ENCODE measurements at regions not wholly inside any gene's neighbourhood (a gene's known extent, or its start where the extent isn't known, plus 50 kb on each side); places are given as distances from the start of the nearest gene placed in this dataset.

GRCh38 chr4:1466034-1466862 lies 60.0 kb upstream of the NKX1-1 start:
- TF ChIP-seq, protein P1, sequence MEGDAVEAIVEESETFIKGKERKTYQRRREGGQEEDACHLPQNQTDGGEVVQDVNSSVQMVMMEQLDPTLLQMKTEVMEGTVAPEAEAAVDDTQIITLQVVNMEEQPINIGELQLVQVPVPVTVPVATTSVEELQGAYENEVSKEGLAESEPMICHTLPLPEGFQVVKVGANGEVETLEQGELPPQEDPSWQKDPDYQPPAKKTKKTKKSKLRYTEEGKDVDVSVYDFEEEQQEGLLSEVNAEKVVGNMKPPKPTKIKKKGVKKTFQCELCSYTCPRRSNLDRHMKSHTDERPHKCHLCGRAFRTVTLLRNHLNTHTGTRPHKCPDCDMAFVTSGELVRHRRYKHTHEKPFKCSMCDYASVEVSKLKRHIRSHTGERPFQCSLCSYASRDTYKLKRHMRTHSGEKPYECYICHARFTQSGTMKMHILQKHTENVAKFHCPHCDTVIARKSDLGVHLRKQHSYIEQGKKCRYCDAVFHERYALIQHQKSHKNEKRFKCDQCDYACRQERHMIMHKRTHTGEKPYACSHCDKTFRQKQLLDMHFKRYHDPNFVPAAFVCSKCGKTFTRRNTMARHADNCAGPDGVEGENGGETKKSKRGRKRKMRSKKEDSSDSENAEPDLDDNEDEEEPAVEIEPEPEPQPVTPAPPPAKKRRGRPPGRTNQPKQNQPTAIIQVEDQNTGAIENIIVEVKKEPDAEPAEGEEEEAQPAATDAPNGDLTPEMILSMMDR (IDR thresholded peaks at IDR 0.05; ENCODE audit: insufficient read depth, missing control alignments) = no peak
- no peak for DNase-seq (ENCODE audit: insufficient read length, low spot score)
- no peak for FAIRE-seq

GRCh38 chr4:1465173-1466033 lies 59.2 kb upstream of the NKX1-1 start:
- TF ChIP-seq, protein P1 (IDR thresholded peaks at IDR 0.05; ENCODE audit: insufficient read depth, missing control alignments) = no peak
- FAIRE-seq (no peak), DNase-seq (ENCODE audit: insufficient read length, low spot score) (no peak)

DNA sequence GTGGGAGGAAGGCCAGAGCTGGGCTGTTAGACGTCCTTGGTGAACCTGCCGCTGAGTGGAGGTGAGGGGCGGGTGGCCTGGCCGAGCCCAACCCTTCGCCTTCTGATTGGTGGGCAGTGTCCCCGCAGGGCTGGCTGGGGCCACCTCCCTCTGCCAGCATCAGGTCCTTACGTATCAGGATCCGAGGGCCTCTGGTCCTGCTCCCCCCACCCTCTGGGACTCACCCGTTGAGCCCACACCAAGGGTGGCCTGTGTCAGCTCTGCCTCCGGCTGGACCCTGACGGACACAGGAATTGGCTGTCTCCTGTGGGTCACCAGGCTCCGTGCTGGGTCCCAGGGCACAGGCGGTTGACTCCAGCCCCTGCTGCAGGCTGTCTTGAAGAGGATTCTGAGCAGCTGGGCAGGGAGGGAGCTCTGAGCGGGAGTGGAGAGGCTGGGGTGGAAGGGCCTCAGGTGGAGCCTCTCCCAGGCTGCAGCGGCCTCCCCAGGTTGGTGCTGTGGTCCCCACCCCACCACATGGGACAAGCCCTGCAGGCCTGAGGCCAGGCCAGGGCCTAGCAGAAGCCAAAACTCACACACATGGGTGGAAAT lies 58.4 kb upstream of the NKX1-1 start:
- no peak for DNase-seq (ENCODE audit: insufficient read length, low spot score)
- TF ChIP-seq, protein P1 (IDR thresholded peaks at IDR 0.05; ENCODE audit: insufficient read depth, missing control alignments) = no peak
- FAIRE-seq = no peak

DNA sequence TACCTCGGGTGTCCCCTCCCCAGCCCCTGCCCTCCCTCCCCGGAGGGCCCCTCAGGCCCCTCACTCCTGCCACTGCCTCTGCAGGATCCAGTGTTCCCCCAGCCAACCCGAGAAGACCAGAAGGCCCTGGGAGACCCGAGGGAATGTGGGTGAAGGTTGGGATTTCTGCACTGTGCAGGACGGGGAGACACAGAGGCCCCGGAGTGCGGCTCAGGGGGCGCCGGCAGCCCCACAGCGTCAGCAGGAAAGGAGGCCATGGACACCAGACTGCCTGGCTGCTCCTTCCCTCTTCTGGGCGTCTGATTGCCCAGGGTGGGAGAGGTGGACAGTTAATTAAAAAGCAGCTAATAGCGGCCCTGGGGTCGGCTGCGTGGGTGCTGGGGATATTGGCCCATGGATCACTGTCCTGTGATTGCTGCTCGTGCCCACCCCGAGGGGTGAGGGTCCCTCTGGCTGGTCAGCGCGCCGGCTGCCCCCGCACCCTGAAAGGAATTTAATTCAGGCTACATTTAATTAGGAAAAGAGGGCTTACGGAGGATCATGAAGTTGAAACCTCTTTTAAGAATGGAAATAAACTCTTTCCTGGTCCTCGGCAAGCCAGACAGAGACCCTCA lies 57.8 kb upstream of the NKX1-1 start:
- no peak for FAIRE-seq
- TF ChIP-seq, protein P1 (IDR thresholded peaks at IDR 0.05; ENCODE audit: insufficient read depth, missing control alignments) = no peak

DNA sequence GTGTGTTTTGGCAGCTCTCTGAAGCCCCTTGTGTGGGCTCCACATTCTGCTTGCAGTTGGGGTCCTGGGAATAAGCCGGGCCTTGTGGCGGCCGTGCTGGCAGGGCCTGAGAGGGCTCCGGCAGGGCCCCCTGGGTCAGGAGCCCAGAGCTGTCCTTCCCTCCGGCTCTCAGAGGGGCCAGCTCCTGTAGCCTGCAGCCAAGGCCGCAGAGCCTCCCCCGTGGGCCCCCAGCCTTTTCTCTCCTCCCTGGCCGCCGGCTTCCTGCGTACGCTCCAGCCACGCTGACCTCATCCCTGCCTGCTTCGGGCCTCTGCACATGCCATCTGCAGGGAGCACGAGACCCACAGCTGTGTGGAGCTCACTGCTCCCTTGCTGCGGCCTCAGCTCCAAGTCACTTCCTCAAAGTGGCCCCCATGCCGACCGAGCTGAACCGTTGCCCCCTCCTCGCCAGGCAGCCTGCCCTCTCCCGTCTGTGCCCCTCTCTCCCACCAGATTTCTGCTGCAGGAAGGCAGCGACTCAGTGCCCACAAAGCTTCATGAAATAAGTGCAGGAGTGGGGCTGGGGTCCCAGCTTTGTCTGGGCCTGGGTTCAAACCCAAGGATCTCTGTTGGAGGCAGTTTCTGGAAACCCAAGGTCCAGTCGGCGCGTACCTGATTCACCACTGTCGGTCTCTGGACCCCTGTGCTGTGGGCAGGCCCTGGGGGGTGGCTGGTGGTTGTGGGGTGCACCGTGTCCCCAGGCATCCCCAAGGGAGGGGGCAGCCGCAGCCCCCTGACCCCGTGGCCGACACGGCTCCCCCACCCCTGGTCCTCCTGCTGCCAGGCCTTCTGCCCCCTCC lies 57.1 kb upstream of the NKX1-1 start:
- DNase-seq (ENCODE audit: insufficient read length, low spot score) (no peak), FAIRE-seq (no peak)
- TF ChIP-seq, protein P1 (IDR thresholded peaks at IDR 0.05; ENCODE audit: insufficient read depth, missing control alignments) = no peak

More for the DNA sequence above, 57.8 kb upstream of the NKX1-1 start:
- no peak for DNase-seq (ENCODE audit: insufficient read length, low spot score)

DNA sequence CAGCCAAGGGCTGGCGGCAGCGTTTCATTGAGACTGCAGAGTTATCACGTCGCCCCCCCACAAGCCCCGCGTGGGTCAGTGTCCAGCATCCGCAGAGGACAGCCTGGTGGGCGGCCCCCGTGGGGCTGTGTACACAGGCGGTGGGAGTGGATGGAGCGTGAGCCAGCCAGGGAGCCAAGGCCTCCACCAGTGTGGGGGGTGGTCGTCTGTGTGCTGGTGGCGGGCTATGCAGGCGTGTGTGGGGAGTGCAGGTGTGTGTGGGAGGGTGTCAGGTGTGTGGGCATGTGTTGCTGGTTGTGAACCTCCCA lies 56.5 kb upstream of the NKX1-1 start:
- TF ChIP-seq, protein P1 (IDR thresholded peaks at IDR 0.05; ENCODE audit: insufficient read depth, missing control alignments) = no peak
- no peak for FAIRE-seq
- no peak for DNase-seq (ENCODE audit: insufficient read length, low spot score)

Measured in D721Med (cell line).